ENCODE measurements at regions not wholly inside any gene's neighbourhood (a gene's known extent, or its start where the extent isn't known, plus 50 kb on each side); places are given as distances from the start of the nearest gene placed in this dataset.
A peak's percentile ranks its signal among the peaks of the same experiment; 100 is the strongest.

DNA sequence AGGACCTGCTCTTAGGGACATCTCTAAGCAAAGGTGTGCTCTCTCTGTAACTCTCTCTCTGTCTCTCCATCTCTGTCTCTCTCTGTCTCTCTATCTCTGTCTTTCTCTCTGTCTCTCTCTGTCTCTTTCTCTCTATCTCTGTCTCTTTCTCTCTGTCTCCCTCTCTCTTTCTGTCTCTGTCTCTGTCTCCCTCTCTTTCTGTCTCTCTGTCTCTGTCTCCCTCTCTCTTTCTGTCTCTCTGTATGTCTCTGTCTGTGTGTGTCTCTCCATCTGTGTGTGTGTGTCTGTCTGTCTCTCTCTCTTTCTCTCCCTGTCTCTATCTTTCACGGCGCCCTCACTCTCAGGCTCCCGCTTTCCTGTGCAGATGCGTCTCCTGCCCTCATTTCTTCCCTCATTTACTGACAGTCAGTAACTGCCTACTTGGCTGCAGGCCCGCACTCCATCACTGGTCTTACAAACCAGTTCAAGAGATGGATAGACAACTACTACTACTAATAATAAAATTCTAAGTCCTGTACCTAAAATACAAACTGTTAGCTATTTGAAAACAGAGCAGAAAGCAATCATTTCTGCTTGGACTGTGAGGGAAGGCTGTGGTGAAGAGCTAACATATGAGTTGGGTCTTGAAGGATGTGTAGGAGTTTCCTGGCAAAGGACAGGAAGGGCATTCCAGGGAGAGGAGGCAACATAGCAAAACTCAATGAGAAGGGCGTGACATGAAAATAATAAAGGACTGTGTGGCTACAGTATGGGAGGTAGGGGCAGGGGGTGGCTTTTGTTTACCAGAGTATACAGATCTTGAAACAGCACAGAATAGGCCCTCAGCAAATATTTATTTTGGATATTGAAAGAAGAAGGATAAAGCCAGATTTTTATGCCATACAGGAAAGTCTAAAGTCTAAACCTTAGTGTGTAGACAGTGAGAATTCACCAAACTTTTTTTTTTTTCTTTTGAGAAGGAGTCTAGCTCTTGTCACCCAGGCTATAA lies 67.8 kb upstream of the TAB2 start:
- Histone ChIP-seq H3K27ac (no peak overlapping the region), H3K4me3 (no peak overlapping the region), H3K4me2 (no peak overlapping the region), H3K9me3 (ENCODE audit: low read depth) (no peaks in the 10 kb centered on the region), H3K9ac (no peak overlapping the region), H2AFZ (replicated peaks) (no peak overlapping the region), H3F3A (ENCODE audit: low read depth) (no peaks in the 10 kb centered on the region), H3K4me1 (no peaks in the 10 kb centered on the region), H3K27me3 (no peaks in the 10 kb centered on the region), H3K36me3 (no peaks in the 10 kb centered on the region), H3K79me2 (ENCODE audit: low read depth) (no peaks in the 10 kb centered on the region), H4K20me1 (ENCODE audit: low read depth) (no peaks in the 10 kb centered on the region)
- H3K36me3 Mint-ChIP-seq: no peaks in the 10 kb centered on the region
- DNase-seq (ENCODE audit: low spot score): no peak
- H3K4me1 Mint-ChIP-seq: peaks cover 32% of the 10 kb centered on the region
- TF ChIP-seq EZH2phosphoT487 (IDR thresholded peaks at IDR 0.05) (no peak), EZH2 (IDR thresholded peaks at IDR 0.05) (no peak)
- TF ChIP-seq, protein P1, sequence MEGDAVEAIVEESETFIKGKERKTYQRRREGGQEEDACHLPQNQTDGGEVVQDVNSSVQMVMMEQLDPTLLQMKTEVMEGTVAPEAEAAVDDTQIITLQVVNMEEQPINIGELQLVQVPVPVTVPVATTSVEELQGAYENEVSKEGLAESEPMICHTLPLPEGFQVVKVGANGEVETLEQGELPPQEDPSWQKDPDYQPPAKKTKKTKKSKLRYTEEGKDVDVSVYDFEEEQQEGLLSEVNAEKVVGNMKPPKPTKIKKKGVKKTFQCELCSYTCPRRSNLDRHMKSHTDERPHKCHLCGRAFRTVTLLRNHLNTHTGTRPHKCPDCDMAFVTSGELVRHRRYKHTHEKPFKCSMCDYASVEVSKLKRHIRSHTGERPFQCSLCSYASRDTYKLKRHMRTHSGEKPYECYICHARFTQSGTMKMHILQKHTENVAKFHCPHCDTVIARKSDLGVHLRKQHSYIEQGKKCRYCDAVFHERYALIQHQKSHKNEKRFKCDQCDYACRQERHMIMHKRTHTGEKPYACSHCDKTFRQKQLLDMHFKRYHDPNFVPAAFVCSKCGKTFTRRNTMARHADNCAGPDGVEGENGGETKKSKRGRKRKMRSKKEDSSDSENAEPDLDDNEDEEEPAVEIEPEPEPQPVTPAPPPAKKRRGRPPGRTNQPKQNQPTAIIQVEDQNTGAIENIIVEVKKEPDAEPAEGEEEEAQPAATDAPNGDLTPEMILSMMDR (IDR thresholded peaks at IDR 0.05): no peak
- peaks cover 5% of the 10 kb centered on the region for H3K27me3 Mint-ChIP-seq (ENCODE audit: insufficient read depth, low read depth)
- H3K9me3 Mint-ChIP-seq: no peaks in the 10 kb centered on the region
- H3K27ac Mint-ChIP-seq: no peak overlapping the region
- no peak overlapping the region for H3K4me3 Mint-ChIP-seq

DNA sequence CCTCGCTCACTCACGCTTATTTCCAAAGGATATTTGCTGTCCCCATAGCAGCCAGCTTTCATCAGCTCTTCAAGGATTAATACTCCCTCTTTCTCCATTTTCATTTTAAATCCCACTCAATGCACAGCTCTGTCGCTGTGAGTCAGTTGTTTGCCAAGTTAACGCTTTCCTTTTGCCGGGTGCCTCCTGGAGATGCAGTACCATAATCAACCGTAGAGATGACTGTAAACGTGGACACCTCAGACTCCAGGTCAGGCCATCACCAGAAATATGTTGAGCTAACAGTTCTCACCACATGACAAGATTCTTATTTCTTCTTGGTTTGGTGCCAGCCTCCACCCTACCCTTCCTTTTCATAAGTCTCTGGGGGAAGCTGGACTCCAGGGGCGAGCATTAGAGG lies 66.6 kb upstream of the TAB2 start:
- DNase-seq (ENCODE audit: low spot score): no peak
- Histone ChIP-seq H3K4me3 (no peak overlapping the region), H3K4me1 (no peaks in the 10 kb centered on the region), H2AFZ (replicated peaks) (no peak overlapping the region), H4K20me1 (ENCODE audit: low read depth) (no peaks in the 10 kb centered on the region), H3K27ac (no peak overlapping the region), H3K27me3 (no peaks in the 10 kb centered on the region), H3K4me2 (no peak overlapping the region), H3K9me3 (ENCODE audit: low read depth) (no peaks in the 10 kb centered on the region), H3K79me2 (ENCODE audit: low read depth) (no peaks in the 10 kb centered on the region), H3K9ac (no peak overlapping the region), H3F3A (ENCODE audit: low read depth) (no peaks in the 10 kb centered on the region), H3K36me3 (no peaks in the 10 kb centered on the region)
- TF ChIP-seq EZH2 (IDR thresholded peaks at IDR 0.05) (no peak), EZH2phosphoT487 (IDR thresholded peaks at IDR 0.05) (no peak)
- TF ChIP-seq, protein P1 (IDR thresholded peaks at IDR 0.05): no peak
- H3K4me3 Mint-ChIP-seq: no peak overlapping the region
- peaks cover 7% of the 10 kb centered on the region for H3K27me3 Mint-ChIP-seq (ENCODE audit: insufficient read depth, low read depth)
- no peaks in the 10 kb centered on the region for H3K9me3 Mint-ChIP-seq
- H3K36me3 Mint-ChIP-seq: no peaks in the 10 kb centered on the region
- peak overlapping the region; percentile 13 for H3K27ac Mint-ChIP-seq
- H3K4me1 Mint-ChIP-seq: peaks cover 32% of the 10 kb centered on the region

DNA sequence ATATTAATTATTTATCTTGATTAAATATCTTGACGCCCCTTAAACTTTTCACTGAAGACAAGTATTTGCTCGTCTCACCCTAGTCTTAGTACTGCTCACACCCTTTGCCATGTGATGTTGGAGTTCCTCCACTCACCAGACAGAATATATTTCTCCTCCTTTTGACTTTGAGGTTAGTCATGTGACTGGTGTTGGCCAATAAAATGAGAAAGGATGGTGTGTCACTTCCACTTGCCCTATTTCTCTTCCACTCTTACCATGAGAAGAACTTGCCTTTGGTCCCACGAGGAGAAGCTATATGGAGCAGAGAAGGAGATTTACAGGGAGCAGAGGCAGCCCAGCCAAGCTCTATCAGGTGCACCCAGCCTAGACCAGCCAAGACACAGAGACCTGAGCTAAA lies 64.9 kb upstream of the TAB2 start:
- H3K27ac ChIP-seq: no peak overlapping the region
- H2AFZ ChIP-seq (replicated peaks): no peak overlapping the region
- H3K79me2 ChIP-seq (ENCODE audit: low read depth): no peaks in the 10 kb centered on the region
- H3K9ac ChIP-seq: no peak overlapping the region
- no peaks in the 10 kb centered on the region for H3K9me3 Mint-ChIP-seq
- DNase-seq (ENCODE audit: low spot score): no peak
- H3K27me3 Mint-ChIP-seq (ENCODE audit: insufficient read depth, low read depth): peaks cover 3% of the 10 kb centered on the region
- H3K27me3 ChIP-seq: no peaks in the 10 kb centered on the region
- no peak overlapping the region for H3K27ac Mint-ChIP-seq
- H3K4me2 ChIP-seq: no peak overlapping the region
- TF ChIP-seq EZH2phosphoT487 (IDR thresholded peaks at IDR 0.05): no peak
- TF ChIP-seq, protein P1 (IDR thresholded peaks at IDR 0.05): no peak
- TF ChIP-seq EZH2 (IDR thresholded peaks at IDR 0.05): no peak
- no peaks in the 10 kb centered on the region for H3K9me3 ChIP-seq (ENCODE audit: low read depth)
- H3K36me3 ChIP-seq: no peaks in the 10 kb centered on the region
- H3F3A ChIP-seq (ENCODE audit: low read depth): no peaks in the 10 kb centered on the region
- no peaks in the 10 kb centered on the region for H4K20me1 ChIP-seq (ENCODE audit: low read depth)
- H3K4me3 ChIP-seq: no peak overlapping the region
- H3K4me1 ChIP-seq: no peaks in the 10 kb centered on the region
- no peaks in the 10 kb centered on the region for H3K36me3 Mint-ChIP-seq
- H3K4me1 Mint-ChIP-seq: peaks cover 29% of the 10 kb centered on the region
- no peak overlapping the region for H3K4me3 Mint-ChIP-seq
